ENCODE measurements at regions not wholly inside any gene's neighbourhood (a gene's known extent, or its start where the extent isn't known, plus 50 kb on each side); places are given as distances from the start of the nearest gene placed in this dataset.

- Histone ChIP-seq H3K27me3 (ENCODE audit: control insufficient read depth, low read length) (no peaks in the 10 kb centered on the region), H4K20me1 (ENCODE audit: control insufficient read depth, insufficient read depth, low read depth, low read length) (no peaks in the 10 kb centered on the region), H3K79me2 (ENCODE audit: control insufficient read depth, low read length) (no peaks in the 10 kb centered on the region), H3K9me3 (ENCODE audit: control insufficient read depth, insufficient read depth, low read length) (no peaks in the 10 kb centered on the region), H3K4me2 (ENCODE audit: low read length) (no peak overlapping the region), H3K4me3 (ENCODE audit: low read length) (no peak overlapping the region), H3F3A (ENCODE audit: control insufficient read depth, insufficient read depth) (no peaks in the 10 kb centered on the region), H3K4me1 (ENCODE audit: control insufficient read depth, low read length) (no peaks in the 10 kb centered on the region), H3K27ac (ENCODE audit: low read depth, low read length) (no peak overlapping the region), H3K36me3 (ENCODE audit: control insufficient read depth, low read length) (no peaks in the 10 kb centered on the region), H3K9me2 (replicated peaks; ENCODE audit: control insufficient read depth, low read length) (no peaks in the 10 kb centered on the region)
- TF ChIP-seq CTCF (IDR thresholded peaks at IDR 0.05; ENCODE audit: low read depth, low read length, poor library complexity, severe bottlenecking): no peak
- TF ChIP-seq EZH2phosphoT487 (IDR thresholded peaks at IDR 0.05; ENCODE audit: borderline replicate concordance, low read length): no peak
Measured at GRCh38 chrX:39331082-39331704, 529.9 kb downstream of the MID1IP1 start.

- no peaks in the 10 kb centered on the region for H4K20me1 ChIP-seq (ENCODE audit: control insufficient read depth, insufficient read depth, low read depth, low read length)
- H3K27me3 ChIP-seq (ENCODE audit: control insufficient read depth, low read length): no peaks in the 10 kb centered on the region
- TF ChIP-seq EZH2phosphoT487 (IDR thresholded peaks at IDR 0.05; ENCODE audit: borderline replicate concordance, low read length) (no peak), CTCF (IDR thresholded peaks at IDR 0.05; ENCODE audit: low read depth, low read length, poor library complexity, severe bottlenecking) (no peak)
- no peaks in the 10 kb centered on the region for H3K4me1 ChIP-seq (ENCODE audit: control insufficient read depth, low read length)
- no peaks in the 10 kb centered on the region for H3K79me2 ChIP-seq (ENCODE audit: control insufficient read depth, low read length)
- H3K9me2 ChIP-seq (replicated peaks; ENCODE audit: control insufficient read depth, low read length): no peaks in the 10 kb centered on the region
- H3K4me2 ChIP-seq (ENCODE audit: low read length): no peak overlapping the region
- H3K36me3 ChIP-seq (ENCODE audit: control insufficient read depth, low read length): no peaks in the 10 kb centered on the region
- H3K4me3 ChIP-seq (ENCODE audit: low read length): no peak overlapping the region
- no peaks in the 10 kb centered on the region for H3K9me3 ChIP-seq (ENCODE audit: control insufficient read depth, insufficient read depth, low read length)
- no peaks in the 10 kb centered on the region for H3F3A ChIP-seq (ENCODE audit: control insufficient read depth, insufficient read depth)
- no peak overlapping the region for H3K27ac ChIP-seq (ENCODE audit: low read depth, low read length)
Measured at GRCh38 chrX:39333451-39333850, 532.2 kb downstream of the MID1IP1 start.

- no peak overlapping the region for H3K27ac ChIP-seq (ENCODE audit: low read depth, low read length)
- H3K4me3 ChIP-seq (ENCODE audit: low read length): no peak overlapping the region
- no peak for TF ChIP-seq EZH2phosphoT487 (IDR thresholded peaks at IDR 0.05; ENCODE audit: borderline replicate concordance, low read length)
- no peak overlapping the region for H3K4me2 ChIP-seq (ENCODE audit: low read length)
- no peaks in the 10 kb centered on the region for H3F3A ChIP-seq (ENCODE audit: control insufficient read depth, insufficient read depth)
- H3K9me2 ChIP-seq (replicated peaks; ENCODE audit: control insufficient read depth, low read length): no peaks in the 10 kb centered on the region
- no peaks in the 10 kb centered on the region for H3K9me3 ChIP-seq (ENCODE audit: control insufficient read depth, insufficient read depth, low read length)
- no peaks in the 10 kb centered on the region for H3K79me2 ChIP-seq (ENCODE audit: control insufficient read depth, low read length)
- H3K36me3 ChIP-seq (ENCODE audit: control insufficient read depth, low read length): no peaks in the 10 kb centered on the region
- H3K4me1 ChIP-seq (ENCODE audit: control insufficient read depth, low read length): no peaks in the 10 kb centered on the region
- H3K27me3 ChIP-seq (ENCODE audit: control insufficient read depth, low read length): no peaks in the 10 kb centered on the region
- H4K20me1 ChIP-seq (ENCODE audit: control insufficient read depth, insufficient read depth, low read depth, low read length): no peaks in the 10 kb centered on the region
Measured at GRCh38 chrX:39335513-39336235, 534.4 kb downstream of the MID1IP1 start.

- H3F3A ChIP-seq (ENCODE audit: control insufficient read depth, insufficient read depth): no peaks in the 10 kb centered on the region
Measured at GRCh38 chrX:39336671-39337311, 535.5 kb downstream of the MID1IP1 start.

More at GRCh38 chrX:39336671-39337311, 535.5 kb downstream of the MID1IP1 start:
- H3K9me2 ChIP-seq (replicated peaks; ENCODE audit: control insufficient read depth, low read length): no peaks in the 10 kb centered on the region
- no peak overlapping the region for H3K4me3 ChIP-seq (ENCODE audit: low read length)
- TF ChIP-seq EZH2phosphoT487 (IDR thresholded peaks at IDR 0.05; ENCODE audit: borderline replicate concordance, low read length) (no peak), CTCF (IDR thresholded peaks at IDR 0.05; ENCODE audit: low read depth, low read length, poor library complexity, severe bottlenecking) (no peak)
- no peaks in the 10 kb centered on the region for H3K36me3 ChIP-seq (ENCODE audit: control insufficient read depth, low read length)
- no peaks in the 10 kb centered on the region for H3K9me3 ChIP-seq (ENCODE audit: control insufficient read depth, insufficient read depth, low read length)
- no peaks in the 10 kb centered on the region for H3K27me3 ChIP-seq (ENCODE audit: control insufficient read depth, low read length)
- no peak overlapping the region for H3K27ac ChIP-seq (ENCODE audit: low read depth, low read length)
- no peaks in the 10 kb centered on the region for H3K79me2 ChIP-seq (ENCODE audit: control insufficient read depth, low read length)
- no peak overlapping the region for H3K4me2 ChIP-seq (ENCODE audit: low read length)
- H4K20me1 ChIP-seq (ENCODE audit: control insufficient read depth, insufficient read depth, low read depth, low read length): no peaks in the 10 kb centered on the region
- no peaks in the 10 kb centered on the region for H3K4me1 ChIP-seq (ENCODE audit: control insufficient read depth, low read length)

Measured in DOHH2 (cell line).